AML-193 (cell line): ENCODE measurements at regions not wholly inside any gene's neighbourhood (a gene's known extent, or its start where the extent isn't known, plus 50 kb on each side); places are given as distances from the start of the nearest gene placed in this dataset.
"Not testable (repeated sequence)": the region's sequence is repeated elsewhere in the genome, so short reads cannot be mapped to it uniquely, and the experiment has no call there.

Experiments
- DNase-seq, 2 experiments: peaks; one replicate each; lab custom pipeline; 2025; lab: John Stamatoyannopoulos, UW

DNA sequence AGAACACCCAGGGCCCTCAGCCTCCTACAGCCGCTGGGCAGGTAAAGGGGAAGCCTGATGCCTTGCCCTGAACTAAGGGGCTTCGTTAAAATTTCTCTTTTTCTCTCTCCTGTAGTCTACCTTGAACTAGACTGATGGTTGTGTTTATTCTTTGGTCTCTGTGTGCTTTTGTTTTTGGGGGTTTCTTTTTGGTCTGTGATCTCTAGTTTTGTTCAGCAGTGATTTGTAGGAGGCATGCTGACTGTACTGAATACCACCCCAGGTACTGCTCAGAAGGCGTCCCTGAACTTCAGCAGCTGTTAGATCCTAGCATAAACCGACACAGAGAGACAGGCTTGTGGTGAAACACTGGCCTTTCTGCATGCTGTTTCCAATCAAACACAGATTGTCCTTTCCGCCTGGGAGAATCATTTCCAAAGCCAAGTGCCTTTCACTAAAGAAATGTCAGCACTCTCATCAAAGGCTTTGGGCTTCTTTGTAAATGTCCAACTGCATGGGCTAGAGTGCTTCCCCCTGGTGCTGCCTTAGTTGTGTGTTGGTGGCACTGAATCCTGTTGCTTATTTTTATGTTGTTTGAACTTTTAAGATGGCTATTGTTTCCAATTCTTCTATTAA lies 364.7 kb upstream of the SASH1 start:
- no peak for DNase-seq

GRCh38 chr6:147979966-147980365 lies 362.7 kb upstream of the SASH1 start:
- DNase-seq: no peak

DNA sequence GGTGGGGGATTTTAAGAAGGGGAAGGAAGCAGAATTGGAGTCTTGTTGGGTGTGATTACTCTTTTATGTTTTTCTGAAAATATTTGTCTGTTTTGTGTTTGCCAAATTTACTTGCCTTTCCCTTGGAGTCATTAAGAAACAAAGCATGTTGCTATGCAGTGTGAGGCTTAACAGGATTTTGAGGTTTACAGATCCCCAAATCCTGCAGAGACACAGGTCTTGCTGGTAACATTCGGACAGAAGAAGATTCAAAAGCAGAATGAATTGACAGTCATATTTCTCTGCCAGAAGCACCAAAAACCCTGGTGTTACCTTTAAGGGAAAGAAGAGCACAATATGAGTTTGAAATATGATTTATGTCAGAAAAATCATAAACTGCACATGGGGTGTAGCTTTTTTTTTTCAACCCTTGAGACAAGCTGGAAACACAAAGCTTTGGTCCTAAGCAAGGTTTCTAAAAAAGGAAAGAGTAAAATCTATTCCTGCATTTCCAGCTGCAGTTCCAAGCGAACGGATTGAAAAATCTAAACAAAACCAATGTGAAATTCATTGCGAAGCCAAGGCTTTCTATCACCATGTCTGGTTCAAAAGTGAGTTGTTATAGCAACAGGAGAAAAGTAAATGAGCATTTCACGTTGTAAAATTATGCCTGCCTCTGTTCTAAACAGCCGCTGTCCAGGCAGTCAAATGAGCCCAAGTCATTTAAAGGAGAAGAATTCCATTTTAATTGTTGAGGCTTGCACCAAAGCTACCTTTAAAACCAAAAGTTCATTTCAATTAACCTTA lies 358.9 kb upstream of the SASH1 start:
- DNase-seq: no peak

GRCh38 chr6:147986846-147987245 lies 355.8 kb upstream of the SASH1 start:
- DNase-seq: no peak

DNA sequence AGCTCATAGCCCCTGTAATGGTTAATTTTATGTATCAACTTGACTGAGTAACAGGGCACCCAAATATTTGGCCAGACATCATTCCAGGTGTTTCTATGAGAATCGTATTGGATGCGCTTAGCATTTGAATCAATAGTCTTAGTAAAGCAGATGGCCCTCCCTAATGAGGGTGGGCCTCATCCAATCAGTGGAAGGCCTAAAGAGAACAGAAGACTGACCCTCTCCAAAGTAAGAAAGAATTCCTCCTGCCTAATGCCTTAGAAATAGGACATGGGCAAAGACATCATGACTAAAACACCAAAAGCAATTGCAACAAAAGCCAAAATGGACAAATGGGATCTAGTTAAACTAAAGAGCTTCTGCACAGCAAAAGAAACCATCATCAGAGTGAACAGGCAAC lies 352.5 kb upstream of the SASH1 start:
- no peak for DNase-seq

DNA sequence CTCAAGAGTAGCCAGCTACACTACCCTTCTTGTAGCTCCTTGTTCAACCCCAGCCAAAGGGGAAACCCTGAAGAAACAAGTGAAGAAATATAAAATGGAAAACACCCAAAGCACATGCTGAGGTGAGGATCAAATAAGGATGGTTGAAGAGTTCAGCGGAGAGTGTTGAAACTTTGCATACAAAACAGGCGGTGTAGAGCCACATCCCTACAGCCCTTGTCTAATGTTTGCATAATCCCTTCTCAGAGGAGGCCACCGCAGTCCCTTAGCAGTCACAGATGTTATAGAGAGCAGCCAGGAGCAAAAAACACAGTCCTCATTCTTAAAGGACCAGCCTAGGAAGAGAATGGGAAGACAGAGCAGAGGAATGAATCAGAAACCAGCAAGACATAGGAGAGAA lies 350.7 kb upstream of the SASH1 start:
- DNase-seq: no peak

DNA sequence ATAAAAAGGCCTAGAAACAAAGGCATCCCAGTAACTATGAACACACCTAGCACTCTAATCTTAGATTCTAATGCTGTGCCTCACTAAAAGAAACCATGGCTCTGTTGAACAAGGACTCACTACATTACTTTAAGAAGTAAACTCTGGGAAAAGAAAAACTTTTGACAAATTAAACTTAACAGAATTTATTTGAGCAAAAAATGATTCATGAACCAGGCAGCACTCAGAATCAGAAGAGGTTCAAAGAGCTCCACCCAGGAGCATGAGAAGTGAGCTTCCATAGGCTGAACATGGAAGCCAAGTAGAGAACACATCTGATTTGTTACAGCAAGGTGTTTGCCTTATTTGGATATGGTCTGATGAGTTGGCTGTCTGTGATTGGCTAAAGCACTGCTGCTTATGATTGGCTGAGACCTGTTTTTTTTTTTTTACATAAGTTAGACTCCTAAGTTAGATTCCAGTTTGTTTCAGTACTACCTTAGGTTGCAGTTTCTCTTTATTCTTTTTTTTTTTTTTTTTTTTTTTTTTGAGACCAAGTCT lies 343.6 kb upstream of the SASH1 start:
- no peak for DNase-seq

- no peak for DNase-seq
Observed at GRCh38 chr6:148001844-148002642, 340.6 kb upstream of the SASH1 start.

DNA sequence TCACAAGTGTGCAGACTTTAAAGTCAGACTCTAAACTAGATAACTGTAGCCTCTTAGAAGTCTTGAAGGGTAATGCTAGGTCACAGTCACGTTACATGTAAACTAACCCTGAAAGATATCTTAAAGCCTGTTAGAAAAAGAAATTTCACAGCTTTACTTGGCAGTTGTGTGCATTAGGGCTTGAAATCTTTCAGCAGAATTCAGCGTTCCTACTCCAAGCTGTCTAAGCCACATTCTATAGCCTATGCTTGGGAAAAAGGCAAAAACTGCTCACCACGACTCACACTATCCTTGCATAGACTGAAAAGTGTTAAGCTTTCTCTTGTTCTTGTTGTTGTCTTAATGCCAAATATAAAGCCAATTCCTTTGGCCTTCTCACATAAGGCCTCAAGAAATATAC lies 338.0 kb upstream of the SASH1 start:
- no peak for DNase-seq

- DNase-seq: no peak
Observed at GRCh38 chr6:148005806-148006205, 336.8 kb upstream of the SASH1 start.

- DNase-seq: not testable (repeated sequence)
Observed at GRCh38 chr6:148010516-148010915, 332.1 kb upstream of the SASH1 start.

DNA sequence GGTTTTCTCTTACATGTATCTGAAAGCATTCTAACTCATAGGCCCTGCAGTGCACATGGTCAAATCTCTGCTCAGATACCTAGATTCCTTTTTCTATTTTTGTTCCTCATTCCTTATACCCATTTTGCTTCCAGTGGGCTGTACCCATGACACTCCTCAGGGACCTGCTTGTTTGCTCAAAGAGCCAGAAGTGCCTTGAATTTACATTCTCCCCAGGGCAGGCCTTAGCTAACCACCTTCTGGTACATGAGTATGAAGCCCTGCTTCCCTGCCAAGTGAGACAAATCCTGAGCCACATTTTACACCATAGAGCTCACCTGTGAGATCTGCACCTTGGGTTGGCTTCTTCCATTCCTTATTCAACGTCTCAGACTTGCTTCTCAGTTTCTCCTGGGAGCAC lies 326.6 kb upstream of the SASH1 start:
- no peak for DNase-seq

DNA sequence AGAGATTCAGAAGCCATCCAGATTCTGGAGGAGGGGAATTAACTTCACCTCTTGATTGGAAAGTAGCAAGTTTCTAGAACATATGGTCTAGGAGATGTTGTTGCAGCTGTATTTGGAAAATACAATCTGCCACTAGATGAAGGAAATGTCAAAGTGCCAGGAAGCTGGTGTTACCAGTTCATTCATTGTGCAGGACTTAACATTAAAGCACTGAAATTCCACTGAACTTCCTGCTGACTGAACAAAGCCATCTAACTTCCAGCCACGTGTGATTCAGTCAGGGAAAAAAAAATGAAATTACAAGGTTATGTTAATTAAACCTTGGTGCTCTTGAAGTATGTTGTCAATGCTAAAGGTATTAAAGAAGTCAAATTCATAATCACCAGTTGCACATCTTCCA lies 321.5 kb upstream of the SASH1 start:
- no peak for DNase-seq

- no peak for DNase-seq
Observed at GRCh38 chr6:148021699-148022098, 320.9 kb upstream of the SASH1 start.

DNA sequence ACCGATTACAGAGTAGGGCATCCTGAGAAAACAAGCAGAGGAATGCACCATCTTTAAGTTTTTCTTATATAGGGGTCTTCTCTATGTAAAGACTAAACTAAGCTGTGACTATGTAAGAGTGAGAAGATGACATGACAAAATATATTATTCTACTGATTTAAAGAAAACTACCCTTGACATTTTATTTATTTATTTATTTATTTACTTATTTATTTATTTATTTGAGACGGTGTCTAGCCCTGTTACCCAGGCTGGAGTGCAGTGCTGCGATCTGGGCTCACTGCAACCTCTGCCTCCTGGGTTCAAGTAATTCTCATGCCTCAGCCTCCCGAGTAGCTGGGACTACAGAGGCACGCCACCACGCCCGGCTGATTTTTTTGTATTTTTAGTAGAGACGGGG lies 320.4 kb upstream of the SASH1 start:
- not testable (repeated sequence) for DNase-seq

DNA sequence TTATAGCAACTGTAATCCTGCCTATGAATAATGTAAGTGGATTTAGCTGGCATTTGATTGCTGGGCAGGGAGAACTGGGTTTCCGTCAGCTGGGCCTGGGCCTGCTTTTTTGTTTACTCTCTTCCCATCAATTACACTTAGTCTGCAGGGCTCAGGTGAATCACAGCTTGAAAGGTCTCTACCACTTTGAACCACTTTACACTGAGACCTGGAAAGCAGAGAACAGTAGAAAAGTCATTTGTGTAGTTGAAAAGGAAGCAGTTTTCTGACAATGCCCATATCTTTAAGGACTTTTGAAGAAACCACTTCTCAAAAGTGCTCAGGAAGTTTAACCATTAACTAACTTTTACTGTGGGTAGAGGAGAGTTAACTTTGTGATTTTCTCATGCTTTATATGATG lies 315.4 kb upstream of the SASH1 start:
- DNase-seq: no peak

- no peak for DNase-seq
Observed at GRCh38 chr6:148035806-148036390, 306.7 kb upstream of the SASH1 start.

- DNase-seq: no peak
Observed at GRCh38 chr6:148037496-148037895, 305.1 kb upstream of the SASH1 start.

DNA sequence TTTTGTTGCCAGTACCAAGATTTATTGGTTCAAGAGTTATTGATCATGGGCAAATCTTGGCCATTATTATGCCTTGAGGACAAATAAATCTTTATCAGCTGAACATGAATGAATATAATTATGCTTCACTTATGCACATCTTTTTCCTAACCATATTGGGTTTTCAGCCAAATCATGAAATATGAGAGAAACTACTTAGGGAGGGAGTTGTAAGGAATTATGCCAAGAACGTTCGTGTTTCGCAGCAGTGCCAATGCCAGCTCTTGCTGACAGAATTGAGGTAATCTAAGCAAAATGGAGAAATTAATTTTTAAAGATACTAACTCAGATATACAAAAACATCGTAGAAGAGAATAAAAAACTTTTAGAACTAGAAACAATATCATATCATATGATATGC lies 301.1 kb upstream of the SASH1 start:
- no peak for DNase-seq

DNA sequence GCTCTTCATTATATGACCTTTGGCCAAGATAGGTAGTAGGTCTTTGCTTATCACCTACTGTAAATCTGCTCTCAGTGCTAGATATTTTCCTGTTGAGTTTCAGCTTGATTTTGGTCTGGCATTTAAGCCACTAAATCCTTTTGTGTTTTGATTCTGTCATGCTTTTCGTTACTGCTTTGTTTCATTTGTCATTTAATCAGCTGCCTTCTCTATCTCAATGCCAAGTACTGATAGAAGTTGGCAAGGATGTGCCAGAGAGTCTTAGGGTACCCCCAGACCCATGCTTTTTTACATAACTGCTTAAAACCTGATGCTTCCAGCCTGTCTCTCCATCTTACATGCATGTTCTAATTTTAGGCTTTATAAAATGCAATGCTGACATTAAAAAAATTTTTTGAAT lies 300.1 kb upstream of the SASH1 start:
- no peak for DNase-seq

- no peak for DNase-seq
Observed at GRCh38 chr6:148044261-148044751, 298.3 kb upstream of the SASH1 start.

- no peak for DNase-seq
Observed at GRCh38 chr6:148044921-148045320, 297.7 kb upstream of the SASH1 start.
